ENCODE measurements at regions not wholly inside any gene's neighbourhood (a gene's known extent, or its start where the extent isn't known, plus 50 kb on each side); places are given as distances from the start of the nearest gene placed in this dataset.
A peak's percentile ranks its signal among the peaks of the same experiment; 100 is the strongest.

GRCh38 chr7:47724335-47724982 lies 142.5 kb upstream of the TNS3 start:
- peak in 1 of 2 donors; percentile 74 for DNase-seq (ENCODE audit: low read depth in 2 of 2)

GRCh38 chr7:47722126-47722525 lies 140.2 kb upstream of the TNS3 start:
- DNase-seq (ENCODE audit: low read depth in 2 of 2): no peak

GRCh38 chr7:47721670-47722069 lies 139.8 kb upstream of the TNS3 start:
- DNase-seq (ENCODE audit: low read depth in 2 of 2): no peak

GRCh38 chr7:47720907-47721244 lies 139.0 kb upstream of the TNS3 start:
- no peak for DNase-seq (ENCODE audit: low read depth in 2 of 2)

GRCh38 chr7:47720141-47720906 lies 138.4 kb upstream of the TNS3 start:
- DNase-seq (ENCODE audit: low read depth in 2 of 2): peak in 1 of 2 donors; percentile 20

- no peak for DNase-seq (ENCODE audit: low read depth in 2 of 2)
These were observed 137.8 kb upstream of the TNS3 start for GRCh38 chr7:47719675-47720074.

GRCh38 chr7:47715631-47716068 lies 133.7 kb upstream of the TNS3 start:
- no peak for DNase-seq (ENCODE audit: low read depth in 2 of 2)

- DNase-seq (ENCODE audit: low read depth in 2 of 2): no peak
These were observed 133.0 kb upstream of the TNS3 start for GRCh38 chr7:47714669-47715607.

GRCh38 chr7:47713595-47713994 lies 131.7 kb upstream of the TNS3 start:
- no peak for DNase-seq (ENCODE audit: low read depth in 2 of 2)

GRCh38 chr7:47712416-47712815 lies 130.5 kb upstream of the TNS3 start:
- DNase-seq (ENCODE audit: low read depth in 2 of 2): no peak

GRCh38 chr7:47711776-47712175 lies 129.9 kb upstream of the TNS3 start:
- DNase-seq (ENCODE audit: low read depth in 2 of 2): no peak

- DNase-seq (ENCODE audit: low read depth in 2 of 2): no peak
These were observed 128.5 kb upstream of the TNS3 start for GRCh38 chr7:47710201-47710935.

- DNase-seq (ENCODE audit: low read depth in 2 of 2): no peak
These were observed 127.5 kb upstream of the TNS3 start for GRCh38 chr7:47709451-47709850.

GRCh38 chr7:47709051-47709450 lies 127.1 kb upstream of the TNS3 start:
- no peak for DNase-seq (ENCODE audit: low read depth in 2 of 2)

GRCh38 chr7:47707583-47707982 lies 125.7 kb upstream of the TNS3 start:
- DNase-seq (ENCODE audit: low read depth in 2 of 2): no peak

- no peak for DNase-seq (ENCODE audit: low read depth in 2 of 2)
These were observed 123.0 kb upstream of the TNS3 start for GRCh38 chr7:47704936-47705335.

GRCh38 chr7:47702080-47702479 lies 120.2 kb upstream of the TNS3 start:
- DNase-seq (ENCODE audit: low read depth in 2 of 2): no peak

GRCh38 chr7:47698386-47698785 lies 116.5 kb upstream of the TNS3 start:
- no peak for DNase-seq (ENCODE audit: low read depth in 2 of 2)

GRCh38 chr7:47697543-47697942 lies 115.6 kb upstream of the TNS3 start:
- no peak for DNase-seq (ENCODE audit: low read depth in 2 of 2)

GRCh38 chr7:47696152-47696710 lies 114.3 kb upstream of the TNS3 start:
- no peak for DNase-seq (ENCODE audit: low read depth in 2 of 2)

GRCh38 chr7:47693216-47693615 lies 111.3 kb upstream of the TNS3 start:
- no peak for DNase-seq (ENCODE audit: low read depth in 2 of 2)
